ENCODE measurements at regions not wholly inside any gene's neighbourhood (a gene's known extent, or its start where the extent isn't known, plus 50 kb on each side); places are given as distances from the start of the nearest gene placed in this dataset.

- WGBS, 2 experiments (ENCODE audit: insufficient coverage in 1 of 2, insufficient read length in 1 of 2) = 89% methylated on average over 1 of the region's 1 CpG; no CpG with 5 or more reads in 1 of the 2 experiments
- no peak overlapping the region for H3K9ac ChIP-seq (ENCODE audit: extremely low read depth, low read length, poor library complexity, severe bottlenecking)
- no peaks in the 10 kb centered on the region for H3K27me3 Mint-ChIP-seq (ENCODE audit: insufficient read depth)
Observed at GRCh38 chr3:182369861-182370260, 423.4 kb upstream of the ATP11B start.

DNA sequence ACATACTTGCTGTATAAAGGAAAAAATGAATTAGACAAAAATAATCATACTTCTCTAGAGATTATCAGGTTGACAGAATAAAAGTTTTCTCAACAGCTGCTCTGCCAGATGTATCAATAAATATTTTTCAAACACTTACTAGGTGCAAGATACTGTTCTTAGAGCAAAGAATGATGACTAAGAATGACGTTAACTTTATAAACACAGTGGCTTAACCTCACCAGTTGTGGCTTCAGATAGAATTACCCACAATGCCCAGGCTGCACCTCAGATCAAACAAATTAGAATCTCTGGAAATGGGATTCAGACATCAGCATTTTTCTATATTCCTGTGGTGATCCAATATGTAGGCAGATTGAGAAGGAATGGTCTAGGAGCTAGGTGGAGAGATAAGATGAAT lies 422.4 kb upstream of the ATP11B start:
- no peak for DNase-seq
- Histone ChIP-seq H3K27ac (ENCODE audit: low read depth, low read length) (no peak overlapping the region), H3K4me1 (ENCODE audit: control insufficient read depth, insufficient read depth, low read length) (no peaks in the 10 kb centered on the region), H3K9ac (ENCODE audit: extremely low read depth, low read length, poor library complexity, severe bottlenecking) (no peak overlapping the region), H3K9me3 (ENCODE audit: control insufficient read depth, low read length) (no peaks in the 10 kb centered on the region), H3K27me3 (ENCODE audit: control insufficient read depth, insufficient read depth, low read length, poor library complexity, severe bottlenecking) (no peaks in the 10 kb centered on the region), H3K4me3 (ENCODE audit: low read length) (no peak overlapping the region), H3K36me3 (ENCODE audit: control insufficient read depth, insufficient read depth, low read length) (no peaks in the 10 kb centered on the region)
- Mint-ChIP-seq H3K27ac (no peak overlapping the region), H3K9me3 (no peaks in the 10 kb centered on the region), H3K36me3 (ENCODE audit: low read depth) (no peaks in the 10 kb centered on the region), H3K4me1 (no peaks in the 10 kb centered on the region), H3K27me3 (ENCODE audit: insufficient read depth) (no peaks in the 10 kb centered on the region), H3K4me3 (no peak overlapping the region)
- no peak for TF ChIP-seq CTCF (conservative IDR thresholded peaks at IDR 0.05)
- 89 to 100% methylated on average over 1 of the region's 1 CpG for WGBS, 2 experiments (ENCODE audit: insufficient coverage in 1 of 2, insufficient read length in 1 of 2)

More at GRCh38 chr3:182369861-182370260, 423.4 kb upstream of the ATP11B start:
- no peak overlapping the region for H3K27ac Mint-ChIP-seq
- no peaks in the 10 kb centered on the region for H3K9me3 Mint-ChIP-seq
- DNase-seq = no peak
- no peak for TF ChIP-seq CTCF (conservative IDR thresholded peaks at IDR 0.05)
- no peaks in the 10 kb centered on the region for H3K4me1 ChIP-seq (ENCODE audit: control insufficient read depth, insufficient read depth, low read length)
- no peaks in the 10 kb centered on the region for H3K36me3 Mint-ChIP-seq (ENCODE audit: low read depth)
- H3K9me3 ChIP-seq (ENCODE audit: control insufficient read depth, low read length) = no peaks in the 10 kb centered on the region
- no peaks in the 10 kb centered on the region for H3K27me3 ChIP-seq (ENCODE audit: control insufficient read depth, insufficient read depth, low read length, poor library complexity, severe bottlenecking)
- no peaks in the 10 kb centered on the region for H3K36me3 ChIP-seq (ENCODE audit: control insufficient read depth, insufficient read depth, low read length)
- no peak overlapping the region for H3K27ac ChIP-seq (ENCODE audit: low read depth, low read length)
- no peak overlapping the region for H3K4me3 ChIP-seq (ENCODE audit: low read length)
- H3K4me3 Mint-ChIP-seq = no peak overlapping the region
- no peaks in the 10 kb centered on the region for H3K4me1 Mint-ChIP-seq

GRCh38 chr3:182375916-182376315 lies 417.4 kb upstream of the ATP11B start:
- Histone ChIP-seq H3K9me3 (ENCODE audit: control insufficient read depth, low read length) (no peaks in the 10 kb centered on the region), H3K9ac (ENCODE audit: extremely low read depth, low read length, poor library complexity, severe bottlenecking) (no peak overlapping the region), H3K27me3 (ENCODE audit: control insufficient read depth, insufficient read depth, low read length, poor library complexity, severe bottlenecking) (no peaks in the 10 kb centered on the region), H3K4me1 (ENCODE audit: control insufficient read depth, insufficient read depth, low read length) (no peaks in the 10 kb centered on the region), H3K36me3 (ENCODE audit: control insufficient read depth, insufficient read depth, low read length) (no peaks in the 10 kb centered on the region), H3K4me3 (ENCODE audit: low read length) (no peak overlapping the region), H3K27ac (ENCODE audit: low read depth, low read length) (no peak overlapping the region)
- 75% methylated on average over 1 of the region's 1 CpG; no CpG with 5 or more reads in 1 of the 2 experiments for WGBS, 2 experiments (ENCODE audit: insufficient coverage in 1 of 2, insufficient read length in 1 of 2)
- H3K27ac Mint-ChIP-seq = no peak overlapping the region
- H3K27me3 Mint-ChIP-seq (ENCODE audit: insufficient read depth) = no peaks in the 10 kb centered on the region
- TF ChIP-seq CTCF (conservative IDR thresholded peaks at IDR 0.05) = no peak
- no peaks in the 10 kb centered on the region for H3K9me3 Mint-ChIP-seq
- no peaks in the 10 kb centered on the region for H3K36me3 Mint-ChIP-seq (ENCODE audit: low read depth)
- no peaks in the 10 kb centered on the region for H3K4me1 Mint-ChIP-seq
- no peak for DNase-seq
- no peak overlapping the region for H3K4me3 Mint-ChIP-seq
